ENCODE measurements at regions not wholly inside any gene's neighbourhood (a gene's known extent, or its start where the extent isn't known, plus 50 kb on each side); places are given as distances from the start of the nearest gene placed in this dataset.

DNA sequence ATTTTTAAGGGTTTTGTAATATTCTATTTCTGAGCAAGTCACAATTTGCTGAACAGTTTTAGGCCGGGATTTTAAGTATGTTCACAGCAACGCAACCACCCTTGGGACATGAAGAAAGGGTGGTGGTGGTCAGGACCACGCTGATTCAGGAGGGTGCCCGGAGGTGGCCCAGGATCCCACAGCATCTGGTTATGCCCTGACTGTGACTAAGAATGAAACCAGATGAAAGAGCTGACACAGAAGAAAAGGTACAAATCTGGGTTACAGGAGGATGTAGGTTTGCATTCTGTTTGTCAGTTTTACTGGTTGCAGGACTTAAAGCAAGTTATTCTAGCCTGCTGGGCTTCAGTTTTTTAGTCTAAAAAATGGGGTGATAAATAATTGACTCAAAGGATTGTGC is 279.7 kb downstream of the CCSER2 start:
- no peak overlapping the region for H3K9ac ChIP-seq (ENCODE audit: low read depth, low read length, poor library complexity, severe bottlenecking)
- no peak overlapping the region for H3K4me2 ChIP-seq (ENCODE audit: low read depth, low read length, poor library complexity, severe bottlenecking)
- H3K36me3 ChIP-seq (ENCODE audit: insufficient read depth, low read length): no peaks in the 10 kb centered on the region
- no peaks in the 10 kb centered on the region for H3K79me2 ChIP-seq (ENCODE audit: insufficient read depth, low read length)
- H3F3A ChIP-seq (ENCODE audit: low read depth): no peaks in the 10 kb centered on the region
- no peaks in the 10 kb centered on the region for H4K20me1 ChIP-seq (ENCODE audit: insufficient read depth, low read length, poor library complexity, severe bottlenecking)
- no peaks in the 10 kb centered on the region for H3K4me1 ChIP-seq (ENCODE audit: insufficient read depth, low read length, poor library complexity, severe bottlenecking)
- H3K27me3 ChIP-seq (ENCODE audit: insufficient read depth, low read length, poor library complexity, severe bottlenecking): no peaks in the 10 kb centered on the region
- H3K4me3 ChIP-seq (ENCODE audit: low read length, poor library complexity, severe bottlenecking): no peak overlapping the region
- TF ChIP-seq CTCF (conservative IDR thresholded peaks at IDR 0.05; ENCODE audit: low read length): no peak
- no peak for TF ChIP-seq EZH2phosphoT487 (IDR thresholded peaks at IDR 0.05; ENCODE audit: borderline replicate concordance)
- no peaks in the 10 kb centered on the region for H3K9me2 ChIP-seq (replicated peaks; ENCODE audit: low read depth, low read length)
- no peak overlapping the region for H2AFZ ChIP-seq (ENCODE audit: low read length)
- H3K9me3 ChIP-seq (ENCODE audit: insufficient read depth, low read depth, low read length): no peaks in the 10 kb centered on the region

DNA sequence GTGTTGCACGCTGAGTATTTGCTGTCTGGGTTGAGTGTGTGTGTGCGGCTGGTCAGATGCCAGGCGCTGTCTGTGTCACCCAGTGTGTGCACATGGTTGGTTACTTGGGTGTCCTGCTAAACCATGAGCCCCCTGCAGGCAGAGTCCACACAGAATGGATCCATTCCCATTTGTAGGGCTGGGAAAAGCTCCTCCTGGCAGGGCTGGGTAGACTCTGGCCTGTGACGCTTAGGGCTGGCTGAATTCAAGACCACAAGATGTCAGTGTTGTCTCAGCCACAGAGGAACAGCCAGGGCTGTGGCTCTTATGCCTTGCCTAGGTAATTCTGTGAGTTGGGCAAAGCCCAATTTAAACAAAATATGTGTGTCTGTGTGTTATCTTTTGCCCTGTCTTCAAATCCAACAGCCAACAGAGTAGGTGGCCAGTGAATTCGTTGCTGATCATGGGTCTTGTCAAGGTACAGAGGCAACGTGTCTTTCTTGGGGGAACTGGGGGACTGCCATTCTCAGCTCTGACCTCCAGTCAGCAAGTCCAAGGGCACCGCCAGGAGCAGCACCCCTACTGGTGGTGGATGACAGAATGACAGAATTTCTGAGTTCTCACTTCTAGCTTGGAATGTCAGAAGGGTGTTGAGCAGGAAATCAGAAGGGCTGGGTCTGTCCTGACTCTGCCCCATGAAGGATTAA is 285.1 kb downstream of the CCSER2 start:
- no peak overlapping the region for H3K4me2 ChIP-seq (ENCODE audit: low read depth, low read length, poor library complexity, severe bottlenecking)
- H3K27me3 ChIP-seq (ENCODE audit: insufficient read depth, low read length, poor library complexity, severe bottlenecking): no peaks in the 10 kb centered on the region
- H3K9me3 ChIP-seq (ENCODE audit: insufficient read depth, low read depth, low read length): no peaks in the 10 kb centered on the region
- H3K9me2 ChIP-seq (replicated peaks; ENCODE audit: low read depth, low read length): no peaks in the 10 kb centered on the region
- TF ChIP-seq CTCF (conservative IDR thresholded peaks at IDR 0.05; ENCODE audit: low read length): peak; percentile 55
- TF ChIP-seq EZH2phosphoT487 (IDR thresholded peaks at IDR 0.05; ENCODE audit: borderline replicate concordance): no peak
- no peaks in the 10 kb centered on the region for H3K4me1 ChIP-seq (ENCODE audit: insufficient read depth, low read length, poor library complexity, severe bottlenecking)
- H4K20me1 ChIP-seq (ENCODE audit: insufficient read depth, low read length, poor library complexity, severe bottlenecking): no peaks in the 10 kb centered on the region
- peak overlapping the region; percentile 67; the same call in 1 of the 2 replicates for H2AFZ ChIP-seq (ENCODE audit: low read length)
- H3K4me3 ChIP-seq (ENCODE audit: low read length, poor library complexity, severe bottlenecking): no peak overlapping the region
- no peaks in the 10 kb centered on the region for H3K36me3 ChIP-seq (ENCODE audit: insufficient read depth, low read length)
- no peaks in the 10 kb centered on the region for H3K79me2 ChIP-seq (ENCODE audit: insufficient read depth, low read length)
- no peaks in the 10 kb centered on the region for H3F3A ChIP-seq (ENCODE audit: low read depth)
- H3K9ac ChIP-seq (ENCODE audit: low read depth, low read length, poor library complexity, severe bottlenecking): no peak overlapping the region

DNA sequence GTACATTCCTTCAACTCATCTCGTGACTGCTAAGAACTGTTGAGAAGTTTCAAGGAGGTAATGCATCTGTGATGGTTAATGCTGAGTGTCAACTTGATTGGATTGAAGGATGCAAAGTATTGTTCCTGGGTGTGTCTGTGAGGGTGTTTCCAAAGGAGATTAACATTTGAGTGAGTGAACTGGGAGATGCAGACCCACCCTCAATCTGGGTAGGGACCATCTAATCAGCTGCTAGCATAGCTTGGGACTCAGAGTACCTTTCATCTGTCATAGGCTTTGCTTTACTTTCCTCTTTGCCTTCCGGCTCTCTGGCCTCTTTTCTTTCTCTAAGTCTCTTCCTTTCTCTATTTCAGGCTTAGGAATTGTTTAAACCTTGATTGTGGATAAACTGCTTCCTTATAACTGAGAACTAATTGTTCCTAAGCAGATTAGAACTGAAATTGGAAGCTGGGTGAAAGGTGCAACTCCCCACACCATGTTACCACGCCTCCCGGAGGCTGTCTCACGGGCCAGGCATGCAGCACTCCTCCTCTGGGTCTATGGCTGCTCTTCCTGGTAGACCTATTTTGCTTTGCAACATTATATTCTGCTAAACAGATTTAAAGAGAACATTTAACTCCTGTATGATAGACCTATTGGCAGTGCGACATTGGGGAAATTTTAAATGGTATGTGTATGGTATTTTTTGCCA is 298.2 kb downstream of the CCSER2 start:
- Histone ChIP-seq H3F3A (ENCODE audit: low read depth) (no peaks in the 10 kb centered on the region), H3K79me2 (ENCODE audit: insufficient read depth, low read length) (no peaks in the 10 kb centered on the region), H4K20me1 (ENCODE audit: insufficient read depth, low read length, poor library complexity, severe bottlenecking) (no peaks in the 10 kb centered on the region)

More for the DNA sequence above, 298.2 kb downstream of the CCSER2 start:
- no peak overlapping the region for H3K4me2 ChIP-seq (ENCODE audit: low read depth, low read length, poor library complexity, severe bottlenecking)
- H3K9me3 ChIP-seq (ENCODE audit: insufficient read depth, low read depth, low read length): no peaks in the 10 kb centered on the region
- H3K36me3 ChIP-seq (ENCODE audit: insufficient read depth, low read length): no peaks in the 10 kb centered on the region
- H3K27me3 ChIP-seq (ENCODE audit: insufficient read depth, low read length, poor library complexity, severe bottlenecking): no peaks in the 10 kb centered on the region
- no peak overlapping the region for H3K4me3 ChIP-seq (ENCODE audit: low read length, poor library complexity, severe bottlenecking)
- no peak overlapping the region for H3K9ac ChIP-seq (ENCODE audit: low read depth, low read length, poor library complexity, severe bottlenecking)
- H3K4me1 ChIP-seq (ENCODE audit: insufficient read depth, low read length, poor library complexity, severe bottlenecking): no peaks in the 10 kb centered on the region
- TF ChIP-seq EZH2phosphoT487 (IDR thresholded peaks at IDR 0.05; ENCODE audit: borderline replicate concordance) (no peak), CTCF (conservative IDR thresholded peaks at IDR 0.05; ENCODE audit: low read length) (no peak)
- no peaks in the 10 kb centered on the region for H3K9me2 ChIP-seq (replicated peaks; ENCODE audit: low read depth, low read length)
- no peak overlapping the region for H2AFZ ChIP-seq (ENCODE audit: low read length)

Measured in Loucy (cell line).